HCT116 (cell line): ENCODE measurements at regions not wholly inside any gene's neighbourhood (a gene's known extent, or its start where the extent isn't known, plus 50 kb on each side); places are given as distances from the start of the nearest gene placed in this dataset.

Experiments used
- ATAC-seq: fragments of 200-7000 bp; cut with Tn5 transposase; 2 replicates; pipeline ENCODE4 v1.9.1; 2020; ENCODE audit warnings: mild to moderate bottlenecking, moderate library complexity
- BruUV-seq: library from RNA; stranded (reverse); fragments of 400-500 nt; replicated peaks from 2 replicates; lab custom pipeline; 2021; lab: Mats Ljungman, UMichigan
- CTCF ChIA-PET: fragments of 300-600 bp; sonication (Branson Sonifier 250); formaldehyde crosslinking; loops from one replicate; lab custom pipeline; 2021; ENCODE audit warnings: antibody characterized with exemption; lab: Charles Lee
- POLR2A ChIA-PET: fragments of 300-600, 350-600 bp; sonication (Branson Sonifier 250); formaldehyde crosslinking; loops from one replicate; lab custom pipeline; 2021; ENCODE audit warnings: antibody characterized with exemption; lab: Charles Lee
- RAD21 ChIA-PET, 2 experiments: fragments of 300-600 bp; sonication (Branson Sonifier 250); formaldehyde crosslinking; loops; one replicate each; lab custom pipeline; 2023; ENCODE audit warnings: low total read pairs in 2 of 2; ENCODE audit not compliant: uncharacterized antibody in 2 of 2, unreplicated experiment in 2 of 2, low non-redundant PET in 1 of 2; lab: Charles Lee
- DNase-seq: peaks from one replicate; pipeline ENCODE4 v3.0.0-alpha.2; 2010; ENCODE audit warnings: low read depth, low spot score
- H2AFZ ChIP-seq: fragments of 200-600 bp; shearing (Covaris generic), sonication (generic); 2 replicates; pipeline ENCODE4 v1.6.1; 2017; ENCODE audit warnings: low read depth, mixed run types, mixed read lengths, antibody characterized with exemption, low read length; ENCODE audit not compliant: poor library complexity, severe bottlenecking
- H3K27ac ChIP-seq: 2 replicates; pipeline ENCODE4 v1.5.1; 2012; ENCODE audit warnings: low read depth, low read length
- H3K27me3 ChIP-seq: fragments of 200-600 bp; sonication (generic); 2 replicates; pipeline ENCODE4 v1.6.1; 2016; ENCODE audit warnings: mixed run types, low read length, mixed read lengths; ENCODE audit not compliant: insufficient read depth
- H3K36me3 ChIP-seq, 2 experiments: fragments of 200-500 bp in 1 of 2; fragments of 200-600 bp in 1 of 2; sonication (Bioruptor generic) in 1 of 2; sonication (generic) in 1 of 2; 2 replicates each; pipeline versions ENCODE4 v1.5.1 to v1.6.1; 2014 to 2016; ENCODE audit warnings: low read length in 2 of 2, inconsistent platforms in 1 of 2, mixed read lengths in 1 of 2, mixed run types in 1 of 2; ENCODE audit not compliant: insufficient read depth in 2 of 2, control insufficient read depth in 1 of 2
- H3K4me1 ChIP-seq, 2 experiments: fragments of 200-600 bp in 1 of 2; sonication (generic) in 1 of 2; 2 replicates each; pipeline versions ENCODE4 v1.5.1 to v1.6.1; 2012 to 2017; ENCODE audit warnings: low read length in 2 of 2, inconsistent platforms in 1 of 2, mild to moderate bottlenecking in 1 of 2, mixed read lengths in 1 of 2, mixed run types in 1 of 2, moderate library complexity in 1 of 2; ENCODE audit not compliant: insufficient read depth in 2 of 2, control insufficient read depth in 1 of 2
- H3K4me2 ChIP-seq: fragments of 200-600 bp; sonication (generic); 2 replicates; pipeline ENCODE4 v1.6.1; 2017; ENCODE audit warnings: mixed run types, low read length, mixed read lengths
- H3K4me3 ChIP-seq, 2 experiments: fragments of 200-600 bp in 1 of 2; sonication (generic) in 1 of 2; replicated peaks in 1 of 2; 2 replicates each; pipeline ENCODE4 v1.5.1; 2011 to 2016; ENCODE audit warnings: low read length in 2 of 2, control low read depth in 1 of 2, low read depth in 1 of 2, mild to moderate bottlenecking in 1 of 2, mixed read lengths in 1 of 2, mixed run types in 1 of 2
- H3K79me2 ChIP-seq: fragments of 200-600 bp; sonication (generic); 2 replicates; pipeline ENCODE4 v1.6.1; 2017; ENCODE audit warnings: mild to moderate bottlenecking, mixed run types, low read length, moderate library complexity, mixed read lengths; ENCODE audit not compliant: insufficient read depth
- H3K9ac ChIP-seq: fragments of 200-600 bp; sonication (generic); 2 replicates; pipeline ENCODE4 v1.6.1; 2016; ENCODE audit warnings: low read length, mixed read lengths
- H3K9me2 ChIP-seq: fragments of 200-600 bp; sonication (generic), shearing (Covaris generic); 2 replicates; pipeline ENCODE4 v1.6.1; 2017; ENCODE audit warnings: mixed run types, mild to moderate bottlenecking, moderate library complexity; ENCODE audit not compliant: insufficient read depth
- H3K9me3 ChIP-seq, 2 experiments: fragments of 200-500 bp in 1 of 2; fragments of 200-600 bp in 1 of 2; sonication (Bioruptor generic) in 1 of 2; sonication (generic) in 1 of 2; 2 replicates each; pipeline ENCODE4 v1.6.1; 2014 to 2017; ENCODE audit warnings: low read length in 2 of 2, mixed read lengths in 2 of 2, inconsistent platforms in 1 of 2, low read depth in 1 of 2, mild to moderate bottlenecking in 1 of 2, mixed run types in 1 of 2, moderate library complexity in 1 of 2; ENCODE audit not compliant: control insufficient read depth in 1 of 2, insufficient read depth in 1 of 2
- H4K20me1 ChIP-seq: fragments of 200-600 bp; sonication (generic), shearing (Covaris generic); 2 replicates; pipeline ENCODE4 v1.6.1; 2017; ENCODE audit warnings: mixed run types, mild to moderate bottlenecking, moderate library complexity; ENCODE audit not compliant: insufficient read depth
- SP1 ChIP-seq: IDR thresholded peaks from 2 replicates; pipeline ENCODE4 v1.6.1; 2012; ENCODE audit warnings: low read depth
- SRF ChIP-seq: IDR thresholded peaks from 2 replicates; pipeline ENCODE4 v1.6.1; 2012; ENCODE audit warnings: low read depth
- ZFX ChIP-seq: fragments of 450-650 bp; IDR thresholded peaks from 2 replicates; pipeline ENCODE4 v1.6.1; 2017
- intact Hi-C: fragments of 100-400 bp; cut with micrococcal nuclease; formaldehyde crosslinking; loops from 2 replicates; pipeline ENCODE4 v1.10.0; 2022

- H3K9me3 ChIP-seq = peaks cover 33 to 41% of the 10 kb centered on the region in 2 experiments; a peak in 2 of 4 replicates
- TF ChIP-seq SRF (no peak), SP1 (no peak)
- H2AFZ ChIP-seq = no peak overlapping the region
- intact Hi-C loops = no loop called here
- no peak overlapping the region for H3K9ac ChIP-seq
- H3K36me3 ChIP-seq = no peaks in the 10 kb centered on the region
- H3K4me1 ChIP-seq = no peaks in the 10 kb centered on the region
- no peaks in the 10 kb centered on the region for H3K27me3 ChIP-seq
- no peaks in the 10 kb centered on the region for H3K9me2 ChIP-seq
- no peak overlapping the region for H3K4me3 ChIP-seq
- ChIA-PET POLR2A (no interaction called here), RAD21 (no interaction called here), CTCF (no interaction called here)
- H3K4me2 ChIP-seq = no peak overlapping the region
- ATAC-seq (no peak), DNase-seq (no peak)
- H4K20me1 ChIP-seq = no peaks in the 10 kb centered on the region; the same call in 1 of the 2 replicates
- BruUV-seq = no TSS peak
- H3K27ac ChIP-seq = no peak overlapping the region
- no peaks in the 10 kb centered on the region for H3K79me2 ChIP-seq
Observed at GRCh38 chr13:53545340-53545941, 516.8 kb downstream of the OLFM4 start.

- CTCF ChIA-PET = no interaction called here
- H3K4me1 ChIP-seq = no peaks in the 10 kb centered on the region
Observed at GRCh38 chr13:53560556-53560955, 531.9 kb downstream of the OLFM4 start.

More at GRCh38 chr13:53560556-53560955, 531.9 kb downstream of the OLFM4 start:
- Histone ChIP-seq H3K4me3 (no peak overlapping the region), H3K9ac (no peak overlapping the region), H3K27me3 (no peaks in the 10 kb centered on the region)
- TF ChIP-seq ZFX = no peak
- TF ChIP-seq, all 23 proteins: peak for 0
- Histone ChIP-seq H3K9me2 (no peaks in the 10 kb centered on the region), H4K20me1 (no peaks in the 10 kb centered on the region), H3K4me2 (no peak overlapping the region), H2AFZ (no peak overlapping the region), H3K27ac (no peak overlapping the region), H3K9me3 (peaks cover 6 to 18% of the 10 kb centered on the region in 2 experiments; a peak in 3 of 4 replicates), H3K36me3 (no peaks in the 10 kb centered on the region), H3K79me2 (no peaks in the 10 kb centered on the region)
- ATAC-seq = no peak
- no peak for DNase-seq
- POLR2A ChIA-PET = no interaction called here
- intact Hi-C loops = no loop called here
- RAD21 ChIA-PET = no interaction called here
- no TSS peak for BruUV-seq
